Stomach (tissue), 8 donors: ENCODE measurements at regions not wholly inside any gene's neighbourhood (a gene's known extent, or its start where the extent isn't known, plus 50 kb on each side); places are given as distances from the start of the nearest gene placed in this dataset.

ENCODE experiments used
- DNase-seq, 2 donors: peaks; one replicate each; pipeline versions ENCODE4 v3.0.0 to v3.0.0-alpha.2; 2013 to 2019
- H3K27ac ChIP-seq, 5 donors: fragments of 200-600 bp in 4 of 5; sonication (generic) in 4 of 5; one replicate each; pipeline ENCODE4 v1.5.1; 2013 to 2019; ENCODE audit warnings: mild to moderate bottlenecking in 1 of 5, moderate library complexity in 1 of 5
- H3K27me3 ChIP-seq, 3 donors: fragments of 200-600 bp; sonication (generic); one replicate each; pipeline ENCODE4 v1.5.1; 2017 to 2019; ENCODE audit warnings: mixed run types in 1 of 3
- H3K36me3 ChIP-seq, 4 donors: fragments of 200-600 bp; sonication (generic); 1 replicate in 3 of 4; 2 replicates in 1 of 4; pipeline ENCODE4 v1.5.1; 2016 to 2019
- H3K4me1 ChIP-seq, 4 donors: fragments of 200-600 bp; sonication (generic); one replicate each; pipeline ENCODE4 v1.5.1; 2016 to 2019
- H3K4me3 ChIP-seq, 4 donors: fragments of 200-600 bp; sonication (generic) in 3 of 4; one replicate each; pipeline ENCODE4 v1.5.1; 2016 to 2019; ENCODE audit warnings: mild to moderate bottlenecking in 1 of 4
- H3K9me3 ChIP-seq, 4 donors: fragments of 200-600 bp; sonication (generic); one replicate each; pipeline ENCODE4 v1.5.1; 2016 to 2019
- CTCF ChIP-seq, 7 experiments: fragments of 450-650 bp in 4 of 7; fragments of 200-600 bp in 3 of 7; sonication (generic) in 3 of 7; IDR thresholded peaks; one replicate each; pipeline ENCODE4 v1.5.1; 2016 to 2019; ENCODE audit warnings: antibody characterized with exemption in 7 of 7, control low read depth in 2 of 7, mild to moderate bottlenecking in 1 of 7
- EP300 ChIP-seq: sonication (generic); formaldehyde crosslinking; IDR thresholded peaks from one replicate; pipeline ENCODE4 v1.6.1; 2017; ENCODE audit warnings: antibody characterized with exemption
- POLR2A ChIP-seq, 4 donors: fragments of 450-650 bp; IDR thresholded peaks; one replicate each; pipeline ENCODE4 v1.6.1; 2016; ENCODE audit warnings: antibody characterized with exemption in 4 of 4, control low read depth in 2 of 4, mild to moderate bottlenecking in 1 of 4, moderate library complexity in 1 of 4
- POLR2AphosphoS5 ChIP-seq, 3 donors: sonication (generic); formaldehyde crosslinking; IDR thresholded peaks; one replicate each; pipeline ENCODE4 v1.6.1; 2016; ENCODE audit warnings: antibody characterized with exemption in 3 of 3
- WGBS, 5 donors: extraction: QIAGEN DNeasy Blood & Tissue Kit in 3 of 5; methylation state at CpG; one replicate each; pipeline versions ENCODE4 v1.1.5 to v1.1.7; 2013 to 2018; 5-methylcytosine and 5-hydroxymethylcytosine counted together
- intact Hi-C: fragments of 100-400 bp; cut with DNase I; formaldehyde crosslinking; loops from one replicate; pipeline ENCODE4 v1.15.1; 2023; ENCODE audit warnings: low total_unique reads
- donor health status: healthy with polysubstance abuse.
- donor health status: Bipolar disorder and iron deficiency.
- donor health status: healthy.

GRCh38 chr1:14541348-14541747 lies 57.1 kb upstream of the KAZN start:
- Histone ChIP-seq H3K4me3 (no peak overlapping the region), H3K27me3 (no peaks in the 10 kb centered on the region), H3K27ac (no peak overlapping the region), H3K4me1 (no peaks in the 10 kb centered on the region), H3K36me3 (no peaks in the 10 kb centered on the region), H3K9me3 (no peaks in the 10 kb centered on the region)
- DNase-seq, result no peak
- TF ChIP-seq CTCF (IDR thresholded peaks at IDR 0.05), result no peak
- TF ChIP-seq EP300, result no peak
- no peak for TF ChIP-seq POLR2AphosphoS5 (IDR thresholded peaks at IDR 0.05)
- no peak for TF ChIP-seq POLR2A (IDR thresholded peaks at IDR 0.05)
- intact Hi-C loops, result no loop called here
- WGBS, 5 donors, result 63 to 84% (median 72%) methylated on average over 5 of the region's 5 CpGs

GRCh38 chr1:14543191-14543840 lies 55.2 kb upstream of the KAZN start:
- H3K27ac ChIP-seq, result peak overlapping the region in 1 of 5 donors; percentile 22
- no peaks in the 10 kb centered on the region for H3K36me3 ChIP-seq
- H3K4me1 ChIP-seq, result no peaks in the 10 kb centered on the region
- WGBS, 5 donors, result 71 to 78% (median 73%) methylated on average over 7 of the region's 7 CpGs
- no peak overlapping the region for H3K4me3 ChIP-seq
- no peaks in the 10 kb centered on the region for H3K9me3 ChIP-seq
- no peak for DNase-seq
- H3K27me3 ChIP-seq, result no peaks in the 10 kb centered on the region
- TF ChIP-seq POLR2AphosphoS5 (IDR thresholded peaks at IDR 0.05) (no peak), CTCF (IDR thresholded peaks at IDR 0.05) (no peak), POLR2A (IDR thresholded peaks at IDR 0.05) (no peak), EP300 (no peak)
- intact Hi-C loops, result no loop called here

- WGBS, 5 donors, result 61 to 89% (median 80%) methylated on average over 2 of the region's 2 CpGs
- no peak for DNase-seq
- TF ChIP-seq EP300 (no peak), POLR2AphosphoS5 (IDR thresholded peaks at IDR 0.05) (no peak), POLR2A (IDR thresholded peaks at IDR 0.05) (no peak), CTCF (IDR thresholded peaks at IDR 0.05) (no peak)
- Histone ChIP-seq H3K4me1 (no peaks in the 10 kb centered on the region), H3K27ac (no peak overlapping the region), H3K36me3 (no peaks in the 10 kb centered on the region), H3K4me3 (no peak overlapping the region), H3K27me3 (no peaks in the 10 kb centered on the region), H3K9me3 (no peaks in the 10 kb centered on the region)
- intact Hi-C loops, result no loop called here
These were observed 54.2 kb upstream of the KAZN start for GRCh38 chr1:14544319-14544718.

GRCh38 chr1:14545422-14546025 lies 53.0 kb upstream of the KAZN start:
- intact Hi-C loops, result no loop called here
- Histone ChIP-seq H3K4me1 (peaks cover 0 to 5% (median 0%) of the 10 kb centered on the region in 4 donors), H3K4me3 (no peak overlapping the region), H3K9me3 (no peaks in the 10 kb centered on the region), H3K27ac (no peak overlapping the region), H3K27me3 (no peaks in the 10 kb centered on the region), H3K36me3 (no peaks in the 10 kb centered on the region)
- WGBS, 5 donors, result 83 to 92% (median 89%) methylated on average over 4 of the region's 4 CpGs
- no peak for DNase-seq
- TF ChIP-seq POLR2A (IDR thresholded peaks at IDR 0.05) (no peak), EP300 (no peak), CTCF (IDR thresholded peaks at IDR 0.05) (no peak), POLR2AphosphoS5 (IDR thresholded peaks at IDR 0.05) (no peak)
